GM12878 (cell line): ENCODE measurements at regions not wholly inside any gene's neighbourhood (a gene's known extent, or its start where the extent isn't known, plus 50 kb on each side); places are given as distances from the start of the nearest gene placed in this dataset.

Experiments
- CHD1 ChIP-seq: IDR thresholded peaks from 2 replicates; pipeline ENCODE4 v1.6.1; 2012; ENCODE audit warnings: low read depth, low read length, improper control_type of control experiment
- CTCF ChIP-seq, 3 experiments: IDR thresholded peaks in 2 of 3; conservative IDR thresholded peaks in 1 of 3; 2 replicates each; pipeline ENCODE4 v1.5.1; 2011; ENCODE audit warnings: low read depth in 3 of 3, low read length in 3 of 3, mild to moderate bottlenecking in 3 of 3, control low read depth in 2 of 3, moderate library complexity in 2 of 3, inconsistent platforms in 1 of 3, mixed read lengths in 1 of 3; ENCODE audit not compliant: control insufficient read depth in 2 of 3, insufficient read depth in 1 of 3; ENCODE audit errors: extremely low read depth in 1 of 3
- HDAC2 ChIP-seq: fragments of 200-600 bp; sonication (generic); IDR thresholded peaks from 2 replicates; pipeline ENCODE4 v1.6.1; 2017
- MEF2A ChIP-seq: IDR thresholded peaks from 2 replicates; pipeline ENCODE4 v1.6.1; 2011; ENCODE audit warnings: low read depth, mild to moderate bottlenecking, low read length, moderate library complexity; ENCODE audit not compliant: insufficient read depth
- POLR2A ChIP-seq: IDR thresholded peaks from 2 replicates; pipeline ENCODE4 v1.6.1; 2011; ENCODE audit warnings: low read depth, mild to moderate bottlenecking, low read length
- RAD51 ChIP-seq: fragments of 450-650 bp; IDR thresholded peaks from 2 replicates; pipeline ENCODE4 v1.6.1; 2016; ENCODE audit warnings: moderate library complexity, mild to moderate bottlenecking, inconsistent platforms
- TCF12 ChIP-seq: IDR thresholded peaks from 2 replicates; pipeline ENCODE4 v1.6.1; 2011; ENCODE audit warnings: low read depth, mild to moderate bottlenecking, low read length

DNA sequence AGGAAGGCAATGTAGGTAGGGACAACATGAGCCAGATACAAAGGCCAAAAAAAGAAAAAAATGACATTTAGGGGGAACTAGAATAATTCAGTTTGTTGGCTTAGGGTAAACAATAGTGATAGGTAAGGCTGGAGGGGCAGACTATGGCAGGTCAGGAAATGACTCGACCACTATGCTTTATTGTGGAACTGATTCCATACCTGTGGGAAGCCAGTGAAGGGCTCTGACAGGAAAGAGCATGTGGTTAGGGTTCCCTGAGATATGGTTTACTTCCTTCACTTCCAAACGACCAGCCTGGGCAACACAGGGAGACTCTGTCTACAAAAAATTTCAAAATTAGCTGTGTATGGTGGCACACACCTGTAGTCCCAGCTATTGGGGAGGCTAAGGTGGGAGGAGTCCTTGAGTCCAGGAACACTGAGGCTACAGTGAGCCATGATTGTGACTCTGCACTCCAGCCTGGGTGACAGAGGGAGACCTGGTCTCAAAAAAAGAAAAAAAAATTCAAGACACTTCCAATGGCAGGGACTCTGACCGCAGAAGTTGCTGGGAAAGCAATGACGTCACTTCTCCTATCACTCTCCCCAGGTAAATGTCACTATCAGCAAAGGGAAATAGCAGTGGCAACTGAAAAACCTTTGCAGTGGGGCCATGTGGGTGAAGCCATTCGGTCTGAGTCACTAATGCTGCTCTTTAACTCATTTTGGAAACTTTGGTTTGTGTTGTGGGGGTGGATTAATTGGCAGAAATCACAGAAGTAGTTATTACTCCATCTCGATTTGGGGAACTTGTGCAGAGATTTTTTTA, 192.8 kb upstream of the TSC22D1 start:
- TF ChIP-seq HDAC2 (no peak), TCF12 (no peak), RAD51 (no peak), MEF2A (no peak), CTCF (IDR thresholded peaks at IDR 0.05 in 2 of 3, conservative IDR thresholded peaks at IDR 0.05 in 1 of 3; ENCODE audit: control insufficient read depth in 2 of 3, extremely low read depth in 1 of 3, insufficient read depth in 1 of 3, low read depth in 3 of 3, low read length in 3 of 3) (no peak), CHD1 (no peak), POLR2A (no peak)
